MM.1S (cell line): ENCODE measurements at regions not wholly inside any gene's neighbourhood (a gene's known extent, or its start where the extent isn't known, plus 50 kb on each side); places are given as distances from the start of the nearest gene placed in this dataset.

Experiments
- CTCF ChIP-seq: fragments of 300-600 bp; sonication (generic); IDR thresholded peaks from 2 replicates; pipeline ENCODE4 v1.5.1; 2016; ENCODE audit warnings: antibody characterized with exemption, low read length, mixed read lengths
- EZH2 ChIP-seq: fragments of 300-600 bp; sonication (generic); optimal IDR thresholded peaks from 2 replicates; pipeline ENCODE3; 2017; ENCODE audit warnings: low read depth, mild to moderate bottlenecking, antibody characterized with exemption, low read length, mixed read lengths

- TF ChIP-seq CTCF (no peak), EZH2 (no peak)
Measured at GRCh38 chr6:47132724-47133123, 90.6 kb upstream of the ADGRF1 start.
